Fibroblast of mammary gland (primary cell): ENCODE measurements at regions not wholly inside any gene's neighbourhood (a gene's known extent, or its start where the extent isn't known, plus 50 kb on each side); places are given as distances from the start of the nearest gene placed in this dataset.

Experiments
- DNase-seq: peaks from one replicate; pipeline ENCODE4 v3.0.0-alpha.2; 2010; ENCODE audit warnings: low read depth
- H3K4me3 ChIP-seq: 2 replicates; pipeline ENCODE4 v1.5.1; 2011; ENCODE audit warnings: low read depth, mild to moderate bottlenecking, low read length, moderate library complexity; ENCODE audit not compliant: control insufficient read depth
- TF ChIP-seq, protein P1 (sequence below): conservative IDR thresholded peaks from 2 replicates; pipeline ENCODE4 v1.5.1; 2011; ENCODE audit warnings: low read depth, low read length, inconsistent platforms; ENCODE audit not compliant: control insufficient read depth, insufficient read depth

DNA sequence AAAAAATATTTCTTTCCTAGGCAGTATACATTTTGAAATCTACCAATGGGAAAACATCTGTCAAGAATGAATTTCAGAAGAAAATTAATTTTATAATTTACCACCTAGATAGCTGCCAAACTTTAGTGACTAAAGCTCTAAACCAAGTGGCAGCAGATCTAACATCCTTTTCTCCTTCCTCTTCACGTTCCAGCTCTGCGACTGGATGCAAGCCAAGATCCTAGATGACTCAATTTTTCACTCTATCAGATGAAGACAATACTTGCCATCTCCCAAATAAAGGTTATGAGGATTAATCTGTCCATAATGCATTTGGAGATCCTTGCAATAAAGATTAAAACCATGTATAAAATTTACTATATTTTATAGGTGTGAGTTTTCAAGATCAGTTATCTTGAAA lies 66.7 kb upstream of the MIR17HG start:
- TF ChIP-seq, protein P1, sequence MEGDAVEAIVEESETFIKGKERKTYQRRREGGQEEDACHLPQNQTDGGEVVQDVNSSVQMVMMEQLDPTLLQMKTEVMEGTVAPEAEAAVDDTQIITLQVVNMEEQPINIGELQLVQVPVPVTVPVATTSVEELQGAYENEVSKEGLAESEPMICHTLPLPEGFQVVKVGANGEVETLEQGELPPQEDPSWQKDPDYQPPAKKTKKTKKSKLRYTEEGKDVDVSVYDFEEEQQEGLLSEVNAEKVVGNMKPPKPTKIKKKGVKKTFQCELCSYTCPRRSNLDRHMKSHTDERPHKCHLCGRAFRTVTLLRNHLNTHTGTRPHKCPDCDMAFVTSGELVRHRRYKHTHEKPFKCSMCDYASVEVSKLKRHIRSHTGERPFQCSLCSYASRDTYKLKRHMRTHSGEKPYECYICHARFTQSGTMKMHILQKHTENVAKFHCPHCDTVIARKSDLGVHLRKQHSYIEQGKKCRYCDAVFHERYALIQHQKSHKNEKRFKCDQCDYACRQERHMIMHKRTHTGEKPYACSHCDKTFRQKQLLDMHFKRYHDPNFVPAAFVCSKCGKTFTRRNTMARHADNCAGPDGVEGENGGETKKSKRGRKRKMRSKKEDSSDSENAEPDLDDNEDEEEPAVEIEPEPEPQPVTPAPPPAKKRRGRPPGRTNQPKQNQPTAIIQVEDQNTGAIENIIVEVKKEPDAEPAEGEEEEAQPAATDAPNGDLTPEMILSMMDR = no peak
- H3K4me3 ChIP-seq = no peak overlapping the region
- no peak for DNase-seq

DNA sequence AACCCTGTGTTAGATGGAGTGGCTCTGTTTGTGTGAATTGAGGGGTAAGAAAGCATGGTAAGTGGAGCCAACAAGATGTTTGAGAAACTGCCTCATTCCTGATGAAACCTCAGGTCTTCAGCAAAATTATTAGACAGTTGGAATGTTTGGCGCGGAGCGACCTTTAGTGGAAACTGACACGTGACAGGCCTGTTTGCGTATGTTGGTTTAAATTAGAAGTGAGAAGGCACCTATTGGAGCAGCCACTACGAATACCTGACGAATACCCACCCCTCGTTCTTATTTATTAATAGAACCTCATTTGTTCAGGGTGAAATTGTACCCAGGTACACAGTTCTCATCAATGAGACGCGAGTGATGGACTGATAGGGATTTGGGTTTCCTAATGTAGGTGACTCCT lies 63.2 kb upstream of the MIR17HG start:
- no peak for DNase-seq
- TF ChIP-seq, protein P1 = no peak
- no peak overlapping the region for H3K4me3 ChIP-seq

DNA sequence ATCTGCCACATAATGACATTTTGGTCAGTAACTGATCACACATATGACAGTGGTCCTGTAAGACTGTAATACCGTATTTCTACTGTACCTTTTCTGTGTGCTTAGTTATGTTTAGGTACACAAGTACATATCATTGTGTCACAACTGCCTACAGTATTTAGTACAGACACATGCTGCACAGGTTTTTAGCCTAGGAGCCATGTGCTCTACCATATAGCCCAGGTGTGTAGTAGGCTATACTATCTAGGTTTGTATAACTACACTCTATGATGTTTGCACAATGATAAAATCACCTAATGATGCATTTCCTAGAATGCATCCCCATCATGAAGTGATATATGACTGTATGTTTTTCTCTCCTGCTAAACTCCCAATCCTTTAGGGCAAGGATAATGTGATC lies 61.2 kb upstream of the MIR17HG start:
- H3K4me3 ChIP-seq = no peak overlapping the region
- TF ChIP-seq, protein P1 = no peak
- DNase-seq = no peak

DNA sequence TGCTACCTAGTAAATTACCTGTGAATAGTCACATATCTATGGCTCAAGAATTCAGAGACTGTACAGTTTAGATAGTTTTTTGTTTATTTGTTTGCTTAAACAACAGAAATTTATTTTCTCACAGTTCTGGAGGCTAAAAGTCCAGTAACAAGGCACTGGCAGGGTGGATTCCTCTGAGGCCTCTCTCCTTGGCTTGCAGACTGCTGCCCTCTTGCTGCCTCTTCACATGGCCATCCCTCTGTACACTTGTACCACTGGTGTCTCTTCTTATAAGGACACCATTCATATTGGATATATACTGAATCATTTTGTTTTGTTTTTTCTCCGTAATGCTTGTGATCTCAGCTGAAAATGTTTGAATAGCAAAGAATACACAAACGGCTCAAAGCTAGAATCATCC lies 56.4 kb upstream of the MIR17HG start:
- no peak for DNase-seq
- H3K4me3 ChIP-seq = no peak overlapping the region
- TF ChIP-seq, protein P1 = no peak

DNA sequence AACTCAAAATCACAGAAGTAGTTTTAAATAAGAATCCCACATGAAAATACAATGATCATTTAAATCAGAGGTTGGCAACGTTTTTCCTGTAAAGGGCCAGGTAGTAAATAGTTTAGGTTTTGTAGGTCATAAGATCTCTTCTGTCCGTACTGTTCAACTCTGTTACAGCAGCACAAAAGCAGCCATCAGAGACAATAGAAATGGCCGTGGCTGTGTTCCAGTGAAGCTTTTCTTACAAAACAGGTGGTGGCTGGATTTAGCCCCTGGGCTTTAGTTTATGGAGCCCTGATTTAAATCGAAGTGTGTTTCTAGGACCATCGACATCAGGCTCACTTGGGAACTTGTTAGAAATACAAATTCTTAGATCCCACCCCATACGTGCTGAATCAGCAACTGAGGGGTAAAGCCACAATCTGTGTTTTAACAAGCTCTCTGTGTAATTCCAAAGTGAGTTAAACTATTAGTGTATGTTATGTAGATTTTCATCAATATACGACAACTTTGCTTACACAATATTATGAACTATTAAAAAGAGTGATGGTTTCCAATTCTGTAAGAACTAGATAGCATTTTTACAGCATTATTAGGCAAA lies 54.8 kb upstream of the MIR17HG start:
- H3K4me3 ChIP-seq = no peak overlapping the region
- DNase-seq = no peak
- TF ChIP-seq, protein P1 = no peak

DNA sequence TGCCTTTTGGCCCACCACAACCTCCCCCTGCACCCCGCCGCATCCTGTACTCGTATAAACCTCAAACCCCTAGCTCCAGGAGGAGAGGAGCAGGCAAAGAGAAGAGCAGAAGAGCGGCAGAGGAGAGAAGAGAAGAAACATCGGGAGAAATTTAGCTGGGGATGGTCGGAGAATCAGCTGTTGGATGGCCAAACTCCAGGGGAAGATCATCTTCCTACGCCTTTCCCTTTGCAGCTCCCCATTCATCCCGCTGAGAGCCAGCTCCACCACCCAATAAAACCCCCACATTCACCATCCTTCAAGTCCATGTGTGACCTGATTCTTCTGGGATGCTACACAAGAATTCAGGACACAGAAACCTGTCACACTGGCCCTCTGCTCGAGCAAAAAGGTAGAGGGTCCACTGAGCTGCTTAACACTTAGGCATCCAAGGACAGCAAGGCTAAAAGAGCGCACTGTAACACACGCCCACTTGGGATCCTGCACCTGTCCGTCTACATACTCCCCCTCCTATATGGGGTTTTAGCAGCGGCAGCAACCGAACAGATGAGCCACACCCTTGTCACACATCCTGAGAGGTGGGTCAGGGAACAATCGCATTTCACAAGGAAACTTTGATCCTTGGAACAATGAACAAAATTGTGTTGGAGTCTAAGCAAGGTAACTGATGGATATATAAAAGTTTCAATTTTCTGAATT lies 51.6 kb upstream of the MIR17HG start:
- DNase-seq = no peak
- no peak overlapping the region for H3K4me3 ChIP-seq

More for the DNA sequence above, 51.6 kb upstream of the MIR17HG start:
- TF ChIP-seq, protein P1 = no peak
